Thyroid gland (tissue), 4 donors: ENCODE measurements at regions not wholly inside any gene's neighbourhood (a gene's known extent, or its start where the extent isn't known, plus 50 kb on each side); places are given as distances from the start of the nearest gene placed in this dataset.

Experiments used
- DNase-seq, 2 donors: peaks; one replicate each; pipeline ENCODE4 v3.0.0-alpha.2; 2019
- H3K27ac ChIP-seq, 3 donors: fragments of 200-600 bp; sonication (generic); 1 replicate in 2 of 3; 2 replicates in 1 of 3; pipeline ENCODE4 v1.5.1; 2016 to 2019; ENCODE audit warnings: mild to moderate bottlenecking in 1 of 3, moderate library complexity in 1 of 3
- H3K27me3 ChIP-seq: fragments of 200-600 bp; sonication (generic); one replicate; pipeline ENCODE4 v1.5.1; 2019
- H3K36me3 ChIP-seq, 2 donors: fragments of 200-600 bp; sonication (generic); one replicate each; pipeline ENCODE4 v1.5.1; 2016 to 2019
- H3K4me1 ChIP-seq, 2 donors: fragments of 200-600 bp; sonication (generic); one replicate each; pipeline ENCODE4 v1.5.1; 2017 to 2019
- H3K4me3 ChIP-seq, 3 donors: fragments of 200-600 bp; sonication (generic); replicated peaks in 1 of 3; 1 replicate in 2 of 3; 2 replicates in 1 of 3; pipeline ENCODE4 v1.5.1; 2016; ENCODE audit warnings: mild to moderate bottlenecking in 1 of 3
- H3K9me3 ChIP-seq: fragments of 200-600 bp; sonication (generic); one replicate; pipeline ENCODE4 v1.5.1; 2017
- POLR2A ChIP-seq, 2 donors: fragments of 450-650 bp; IDR thresholded peaks; one replicate each; pipeline ENCODE4 v1.6.1; 2017; ENCODE audit warnings: antibody characterized with exemption in 2 of 2, mild to moderate bottlenecking in 2 of 2, moderate library complexity in 1 of 2
- WGBS, 2 donors: methylation state at CpG; one replicate each; pipeline ENCODE4 v1.1.5; 2017; 5-methylcytosine and 5-hydroxymethylcytosine counted together
- intact Hi-C: fragments of 100-400 bp; cut with DNase I; formaldehyde crosslinking; loops from one replicate; pipeline ENCODE4 v1.15.1; 2023
- TF ChIP-seq, protein P1 (sequence below), 6 experiments: fragments of 200-600 bp in 3 of 6; fragments of 450-650 bp in 3 of 6; sonication (generic) in 3 of 6; IDR thresholded peaks; one replicate each; pipeline ENCODE4 v1.5.1; 2016 to 2019; ENCODE audit warnings: antibody characterized with exemption in 6 of 6, mild to moderate bottlenecking in 2 of 6, inconsistent platforms in 1 of 6, moderate library complexity in 1 of 6

DNA sequence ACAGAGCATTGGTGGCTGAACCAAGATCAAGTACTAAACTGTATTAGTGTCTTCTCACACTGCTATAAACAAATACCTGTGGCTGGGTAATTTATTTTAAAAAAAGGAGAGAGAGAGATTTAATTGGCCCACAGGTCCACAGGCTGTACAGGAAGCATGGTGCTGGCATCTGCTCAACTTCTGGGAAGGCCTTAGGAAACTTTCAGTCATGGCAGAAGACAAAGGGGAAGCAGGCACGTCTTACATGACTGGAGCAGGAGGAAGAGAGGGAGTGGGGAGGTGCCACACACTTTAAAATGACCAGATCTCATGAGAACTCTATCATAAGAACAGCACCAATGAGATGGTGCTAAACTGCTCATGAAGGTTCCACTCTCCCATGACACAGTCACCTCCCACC is 95.2 kb upstream of the JCAD start:
- Histone ChIP-seq H3K27me3 (no peaks in the 10 kb centered on the region), H3K4me3 (no peak overlapping the region), H3K27ac (no peak overlapping the region), H3K36me3 (no peaks in the 10 kb centered on the region), H3K4me1 (no peaks in the 10 kb centered on the region), H3K9me3 (no peaks in the 10 kb centered on the region)
- no peak for TF ChIP-seq POLR2A (IDR thresholded peaks at IDR 0.05)
- TF ChIP-seq, protein P1, sequence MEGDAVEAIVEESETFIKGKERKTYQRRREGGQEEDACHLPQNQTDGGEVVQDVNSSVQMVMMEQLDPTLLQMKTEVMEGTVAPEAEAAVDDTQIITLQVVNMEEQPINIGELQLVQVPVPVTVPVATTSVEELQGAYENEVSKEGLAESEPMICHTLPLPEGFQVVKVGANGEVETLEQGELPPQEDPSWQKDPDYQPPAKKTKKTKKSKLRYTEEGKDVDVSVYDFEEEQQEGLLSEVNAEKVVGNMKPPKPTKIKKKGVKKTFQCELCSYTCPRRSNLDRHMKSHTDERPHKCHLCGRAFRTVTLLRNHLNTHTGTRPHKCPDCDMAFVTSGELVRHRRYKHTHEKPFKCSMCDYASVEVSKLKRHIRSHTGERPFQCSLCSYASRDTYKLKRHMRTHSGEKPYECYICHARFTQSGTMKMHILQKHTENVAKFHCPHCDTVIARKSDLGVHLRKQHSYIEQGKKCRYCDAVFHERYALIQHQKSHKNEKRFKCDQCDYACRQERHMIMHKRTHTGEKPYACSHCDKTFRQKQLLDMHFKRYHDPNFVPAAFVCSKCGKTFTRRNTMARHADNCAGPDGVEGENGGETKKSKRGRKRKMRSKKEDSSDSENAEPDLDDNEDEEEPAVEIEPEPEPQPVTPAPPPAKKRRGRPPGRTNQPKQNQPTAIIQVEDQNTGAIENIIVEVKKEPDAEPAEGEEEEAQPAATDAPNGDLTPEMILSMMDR (IDR thresholded peaks at IDR 0.05), result no peak
- WGBS, 2 donors, result 67 to 75% methylated on average over 1 of the region's 1 CpG
- no peak for DNase-seq
- intact Hi-C loops, result no loop called here

DNA sequence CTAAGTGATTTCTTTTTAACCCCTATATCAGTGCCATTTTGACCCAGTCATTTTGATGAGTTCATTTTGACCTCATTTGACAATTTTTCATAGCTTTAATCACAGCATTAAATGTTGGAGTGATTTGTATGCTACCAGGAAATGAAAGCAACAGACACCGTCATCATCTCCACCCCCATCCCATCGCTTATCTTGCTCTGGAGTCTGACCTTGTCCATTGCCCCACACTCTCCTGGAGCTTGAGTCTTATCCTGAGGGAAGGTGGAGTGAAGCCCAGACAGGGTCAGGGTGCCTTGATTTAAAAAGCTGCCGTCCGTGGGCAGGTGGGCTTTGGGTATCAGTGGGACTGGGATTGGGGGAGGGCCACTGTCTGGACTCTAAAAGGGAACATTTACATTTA is 94.7 kb upstream of the JCAD start:
- 95 to 98% methylated on average over 4 of the region's 4 CpGs for WGBS, 2 donors

DNA sequence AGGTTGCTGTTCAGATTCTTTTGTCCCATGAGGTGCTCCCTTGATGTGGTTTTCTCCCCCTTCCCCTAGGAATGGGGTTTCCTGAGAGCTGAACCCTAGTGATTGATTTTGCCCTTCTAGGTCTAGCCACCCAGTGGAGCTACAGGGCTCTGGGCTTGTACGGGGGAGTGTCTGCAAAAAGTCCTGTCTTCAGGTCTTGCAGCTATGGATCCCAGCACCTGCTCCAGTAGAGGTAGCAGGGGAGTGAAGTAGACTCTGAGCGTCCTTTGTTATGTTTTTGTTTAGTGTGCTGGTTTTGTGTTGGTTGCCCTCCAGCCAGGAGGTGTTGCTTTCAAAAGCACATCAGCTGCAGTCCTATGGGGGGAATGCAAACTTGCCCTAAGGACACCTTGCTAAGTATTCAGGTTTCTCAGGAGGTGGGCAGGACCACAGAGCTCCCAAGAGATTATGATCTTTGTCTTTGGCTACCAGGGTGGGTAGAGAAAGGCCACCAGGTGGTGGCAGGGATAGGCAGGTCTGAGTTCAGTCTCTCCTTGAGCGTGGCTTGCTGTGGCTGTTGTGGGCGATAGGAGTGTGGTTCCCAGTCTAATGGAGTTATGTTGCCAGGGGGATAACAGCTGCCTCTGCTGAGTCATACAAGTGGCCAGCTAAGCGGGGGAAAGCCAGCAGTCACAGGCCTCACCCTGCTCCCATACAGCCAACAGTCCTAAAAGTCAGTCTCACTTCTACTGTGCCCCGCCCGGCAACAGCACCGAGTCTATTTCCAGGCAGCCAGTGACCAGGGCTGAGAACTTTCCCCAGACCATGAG is 92.4 kb upstream of the JCAD start:
- no peak overlapping the region for H3K4me3 ChIP-seq
- no peaks in the 10 kb centered on the region for H3K36me3 ChIP-seq
- DNase-seq, result peak; percentile 2 to 3
- no peak for TF ChIP-seq POLR2A (IDR thresholded peaks at IDR 0.05)
- TF ChIP-seq, protein P1 (IDR thresholded peaks at IDR 0.05), result no peak
- no peaks in the 10 kb centered on the region for H3K27me3 ChIP-seq
- intact Hi-C loops, result no loop called here
- H3K27ac ChIP-seq, result no peak overlapping the region
- no peaks in the 10 kb centered on the region for H3K9me3 ChIP-seq
- no peaks in the 10 kb centered on the region for H3K4me1 ChIP-seq
- WGBS, 2 donors, result 83 to 84% methylated on average over 6 to 7 of the region's 8 CpGs

More for the DNA sequence above, 94.7 kb upstream of the JCAD start:
- intact Hi-C loops, result no loop called here
- Histone ChIP-seq H3K27me3 (no peaks in the 10 kb centered on the region), H3K4me3 (no peak overlapping the region), H3K9me3 (no peaks in the 10 kb centered on the region), H3K4me1 (no peaks in the 10 kb centered on the region), H3K27ac (no peak overlapping the region), H3K36me3 (no peaks in the 10 kb centered on the region)
- DNase-seq, result no peak
- TF ChIP-seq, protein P1 (IDR thresholded peaks at IDR 0.05), result no peak
- TF ChIP-seq POLR2A (IDR thresholded peaks at IDR 0.05), result no peak

DNA sequence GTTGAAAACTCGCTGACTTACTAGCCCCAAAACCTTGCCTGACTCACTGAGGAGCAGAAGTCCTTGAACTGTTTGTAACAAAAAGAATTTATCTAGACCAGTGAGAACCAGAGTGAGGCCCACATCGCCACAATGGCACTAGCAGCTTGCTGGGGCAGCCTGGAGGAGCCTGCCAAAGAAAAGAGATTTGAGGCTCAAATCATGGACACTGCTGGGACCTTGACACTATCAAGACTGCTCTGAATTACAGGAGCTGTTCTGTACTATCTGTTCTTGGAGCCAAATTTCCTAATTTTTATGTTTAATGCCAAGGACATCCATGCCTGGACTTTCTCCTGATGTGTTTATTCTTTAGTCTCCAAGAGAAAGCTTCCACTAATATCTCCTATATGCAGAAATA is 82.0 kb upstream of the JCAD start:
- WGBS, 2 donors, result 66 to 88% methylated on average over 2 of the region's 2 CpGs
- Histone ChIP-seq H3K27me3 (no peaks in the 10 kb centered on the region), H3K27ac (no peak overlapping the region), H3K9me3 (no peaks in the 10 kb centered on the region), H3K36me3 (no peaks in the 10 kb centered on the region), H3K4me1 (no peaks in the 10 kb centered on the region), H3K4me3 (no peak overlapping the region)
- TF ChIP-seq, protein P1 (IDR thresholded peaks at IDR 0.05), result no peak
- TF ChIP-seq POLR2A (IDR thresholded peaks at IDR 0.05), result no peak
- DNase-seq, result no peak
- intact Hi-C loops, result no loop called here

GRCh38 chr10:30134171-30134945 is 75.0 kb upstream of the JCAD start:
- WGBS, 2 donors, result 66 to 74% methylated on average over 11 of the region's 11 CpGs
- no peaks in the 10 kb centered on the region for H3K9me3 ChIP-seq
- intact Hi-C loops, result no loop called here
- H3K36me3 ChIP-seq, result no peaks in the 10 kb centered on the region
- no peaks in the 10 kb centered on the region for H3K4me1 ChIP-seq
- H3K27ac ChIP-seq, result no peak overlapping the region
- TF ChIP-seq POLR2A (IDR thresholded peaks at IDR 0.05), result no peak
- TF ChIP-seq, protein P1 (IDR thresholded peaks at IDR 0.05), result no peak
- H3K4me3 ChIP-seq, result no peak overlapping the region
- H3K27me3 ChIP-seq, result no peaks in the 10 kb centered on the region
- DNase-seq, result no peak
